IPS-NIHi7 (cell line): ENCODE measurements at regions not wholly inside any gene's neighbourhood (a gene's known extent, or its start where the extent isn't known, plus 50 kb on each side); places are given as distances from the start of the nearest gene placed in this dataset.
A peak's percentile ranks its signal among the peaks of the same experiment; 100 is the strongest.

ENCODE experiments used
- DNase-seq: peaks from one replicate; pipeline ENCODE4 v3.0.0; 2012; ENCODE audit warnings: mixed read lengths; ENCODE audit errors: extremely low spot score

- DNase-seq, result no peak
Observed at GRCh38 chr18:11268741-11269233, 119.4 kb upstream of the PIEZO2 start.

DNA sequence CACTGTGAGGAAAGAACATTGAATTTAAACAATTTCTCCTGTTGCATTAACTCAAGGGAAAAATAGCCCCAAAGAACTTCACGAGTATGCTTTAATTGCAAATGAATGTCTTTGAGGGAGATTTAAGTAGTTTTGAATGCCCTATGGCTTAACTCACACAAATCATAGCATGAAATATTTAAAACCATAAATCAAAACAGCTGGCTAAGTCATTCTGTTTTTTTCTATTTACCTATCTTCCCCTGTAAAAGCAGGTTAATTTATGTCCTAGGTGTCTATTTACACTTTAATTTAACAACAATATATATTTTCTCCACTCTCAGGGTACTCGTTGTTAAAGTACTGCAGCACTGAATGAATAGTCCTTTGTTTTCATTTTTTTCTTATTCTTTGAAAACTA is 118.8 kb upstream of the PIEZO2 start:
- DNase-seq, result no peak

DNA sequence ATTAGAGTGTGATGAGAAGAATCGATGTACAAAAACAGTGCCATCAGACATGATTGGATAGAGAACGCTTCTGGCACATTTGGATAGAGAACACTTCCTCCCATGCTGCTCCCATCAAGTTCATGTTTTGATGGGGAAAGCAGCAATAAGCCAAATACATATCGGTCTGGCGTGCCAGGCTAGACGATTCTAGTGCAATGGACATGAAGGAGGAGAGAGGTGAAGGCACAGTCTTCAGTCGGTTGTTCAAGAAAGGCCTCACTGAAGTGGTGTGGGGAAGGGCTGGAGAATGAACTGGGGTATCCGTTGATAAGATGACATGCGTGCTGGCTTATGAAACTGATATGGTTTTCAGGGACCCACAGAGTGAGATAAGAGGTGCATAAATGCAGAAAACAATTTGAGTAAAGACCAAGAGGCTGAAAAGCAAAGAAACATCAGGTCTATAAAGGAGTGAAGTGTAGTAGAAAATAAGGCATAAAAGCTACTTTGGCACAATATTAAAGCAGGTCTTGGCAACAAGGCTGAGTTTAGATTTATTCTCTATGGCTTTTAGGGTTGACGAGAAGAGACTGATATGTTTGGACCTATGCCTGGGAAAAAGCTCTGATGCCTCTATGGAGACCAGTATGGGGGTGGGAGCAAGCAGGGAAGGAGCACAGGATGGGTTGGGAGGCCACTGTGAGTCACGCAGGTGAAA is 117.6 kb upstream of the PIEZO2 start:
- no peak for DNase-seq

DNA sequence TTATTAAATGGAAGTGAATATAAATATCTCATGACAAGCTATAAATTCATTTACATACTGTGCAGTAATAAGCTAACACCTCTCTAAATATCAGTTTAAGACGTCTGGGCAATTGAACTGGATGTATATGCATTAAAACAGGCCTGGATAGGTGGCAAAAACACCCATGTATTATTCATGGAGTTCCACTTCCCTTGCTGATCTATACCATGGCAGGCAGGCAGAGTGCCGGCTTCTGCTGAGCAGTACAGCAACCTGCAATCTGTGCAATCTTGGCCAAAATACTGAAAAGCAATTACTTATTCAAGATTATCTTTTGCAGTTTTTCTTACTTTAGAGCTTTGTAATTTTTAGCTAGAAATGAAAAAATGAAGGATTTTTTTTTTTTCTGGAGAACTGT is 112.1 kb upstream of the PIEZO2 start:
- DNase-seq, result no peak

GRCh38 chr18:11260961-11261461 is 111.6 kb upstream of the PIEZO2 start:
- peak; percentile 48 for DNase-seq

- no peak for DNase-seq
Observed at GRCh38 chr18:11259469-11260150, 110.2 kb upstream of the PIEZO2 start.

DNA sequence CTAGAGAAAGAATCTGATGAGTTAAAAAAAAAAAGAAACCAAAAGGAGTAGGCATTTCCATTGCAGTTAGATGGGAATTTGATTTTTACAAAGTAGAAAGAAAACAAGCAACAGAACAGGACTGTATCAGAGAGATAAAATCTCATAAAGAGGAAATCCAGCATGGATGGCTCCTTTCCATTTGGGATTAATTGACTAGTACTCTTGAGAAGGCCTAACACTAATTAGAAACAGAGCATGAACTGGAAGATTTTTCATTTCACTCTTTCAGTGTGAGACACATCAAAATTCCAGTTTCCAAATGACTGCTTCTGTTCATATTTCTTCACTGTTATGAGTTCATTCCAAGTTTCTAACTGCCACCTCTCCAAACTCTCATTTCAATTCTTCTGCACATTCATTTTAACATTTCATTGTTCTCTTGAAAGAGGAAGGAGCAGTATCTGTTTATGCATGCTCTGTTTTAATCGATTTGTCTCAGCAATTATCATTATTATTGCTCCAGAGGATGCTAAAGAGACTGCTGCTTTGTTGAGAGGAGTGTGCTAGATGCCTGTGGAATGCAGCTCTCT is 108.8 kb upstream of the PIEZO2 start:
- DNase-seq, result no peak

DNA sequence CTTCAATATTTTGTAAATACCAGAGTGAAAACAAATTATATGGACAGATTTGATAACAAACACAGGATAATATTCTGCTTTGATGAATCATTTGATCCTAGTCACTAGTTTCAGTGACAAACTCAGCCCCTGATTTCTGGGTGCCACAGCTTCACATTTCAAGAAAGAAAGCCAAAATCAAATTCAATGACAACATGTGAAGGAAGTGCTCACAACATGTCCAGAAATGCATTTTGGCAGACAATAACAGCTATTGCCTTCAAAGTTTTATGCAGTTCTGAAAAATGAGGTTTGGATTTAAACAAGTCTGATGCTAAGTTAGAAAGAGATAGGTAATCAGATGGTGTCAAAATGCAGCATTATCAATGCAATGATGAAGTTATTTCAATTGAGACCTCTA is 106.9 kb upstream of the PIEZO2 start:
- no peak for DNase-seq

DNA sequence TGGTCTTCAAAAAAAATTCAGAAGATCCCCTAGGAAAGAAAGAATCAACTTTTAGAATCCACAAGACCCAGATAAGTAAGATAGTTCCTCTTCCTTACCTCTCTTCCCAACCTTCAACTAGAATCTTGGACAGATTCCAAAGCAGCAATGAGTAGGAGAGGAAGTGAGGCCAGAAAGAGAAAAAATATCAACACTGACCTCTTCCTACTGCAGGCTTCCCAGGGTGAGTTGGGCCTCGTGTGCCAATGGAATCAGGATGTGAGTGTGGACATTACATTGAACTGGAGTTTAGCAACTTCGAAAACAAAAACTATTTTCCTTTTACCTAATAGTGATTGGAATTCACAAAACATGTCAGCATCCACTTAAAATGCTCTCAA is 102.5 kb upstream of the PIEZO2 start:
- DNase-seq, result no peak

DNA sequence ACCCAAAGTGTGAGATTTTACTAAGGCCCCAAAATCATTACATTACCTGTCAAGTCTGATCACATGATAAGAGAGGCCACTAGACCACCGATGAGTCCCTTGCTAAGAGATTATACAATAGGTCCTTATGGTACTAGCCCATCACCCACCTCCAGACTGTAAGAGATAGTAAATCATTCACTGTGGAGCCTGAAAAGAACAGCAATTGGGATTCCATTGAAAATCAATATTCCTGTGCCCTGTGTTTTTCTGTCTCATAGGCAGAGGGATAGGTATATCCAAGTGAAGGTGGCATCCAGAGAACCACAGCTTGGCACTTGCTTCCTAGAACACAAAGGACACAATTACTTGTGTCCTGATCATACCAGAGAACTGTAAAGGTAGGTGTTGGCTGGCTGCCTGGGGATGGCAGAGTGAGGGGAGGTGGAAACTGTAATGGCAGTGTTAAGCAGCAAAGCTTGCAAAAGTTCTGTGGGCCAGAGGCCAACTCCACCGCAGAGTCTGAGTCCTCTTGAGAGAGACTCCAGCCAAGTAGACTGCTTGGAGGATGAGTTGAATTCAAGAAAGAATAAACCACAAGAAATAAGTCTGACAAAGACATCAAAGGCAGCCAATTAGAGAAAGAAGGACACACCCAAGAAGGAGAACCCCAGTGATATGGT is 102.0 kb upstream of the PIEZO2 start:
- no peak for DNase-seq

DNA sequence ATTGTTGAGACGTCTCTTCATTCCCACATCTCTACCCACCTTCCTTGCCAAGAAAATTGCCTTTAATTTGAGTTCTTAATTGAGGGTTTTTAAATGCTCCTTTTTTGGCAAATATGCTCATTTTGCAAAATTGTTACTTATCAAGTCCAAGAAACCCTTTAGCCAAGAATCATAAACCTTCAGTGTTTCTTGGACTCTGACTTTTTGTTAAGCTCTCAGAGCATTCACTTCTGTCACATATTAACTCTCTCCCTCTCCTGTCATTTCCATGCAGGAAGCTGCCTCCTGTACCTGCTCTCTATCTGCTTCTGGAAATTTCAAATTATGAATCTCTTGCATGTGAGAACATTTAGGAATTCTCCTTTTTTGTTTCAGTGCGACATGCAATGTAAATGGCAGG is 100.0 kb upstream of the PIEZO2 start:
- DNase-seq, result no peak

- DNase-seq, result no peak
Observed at GRCh38 chr18:11247381-11247970, 98.1 kb upstream of the PIEZO2 start.

DNA sequence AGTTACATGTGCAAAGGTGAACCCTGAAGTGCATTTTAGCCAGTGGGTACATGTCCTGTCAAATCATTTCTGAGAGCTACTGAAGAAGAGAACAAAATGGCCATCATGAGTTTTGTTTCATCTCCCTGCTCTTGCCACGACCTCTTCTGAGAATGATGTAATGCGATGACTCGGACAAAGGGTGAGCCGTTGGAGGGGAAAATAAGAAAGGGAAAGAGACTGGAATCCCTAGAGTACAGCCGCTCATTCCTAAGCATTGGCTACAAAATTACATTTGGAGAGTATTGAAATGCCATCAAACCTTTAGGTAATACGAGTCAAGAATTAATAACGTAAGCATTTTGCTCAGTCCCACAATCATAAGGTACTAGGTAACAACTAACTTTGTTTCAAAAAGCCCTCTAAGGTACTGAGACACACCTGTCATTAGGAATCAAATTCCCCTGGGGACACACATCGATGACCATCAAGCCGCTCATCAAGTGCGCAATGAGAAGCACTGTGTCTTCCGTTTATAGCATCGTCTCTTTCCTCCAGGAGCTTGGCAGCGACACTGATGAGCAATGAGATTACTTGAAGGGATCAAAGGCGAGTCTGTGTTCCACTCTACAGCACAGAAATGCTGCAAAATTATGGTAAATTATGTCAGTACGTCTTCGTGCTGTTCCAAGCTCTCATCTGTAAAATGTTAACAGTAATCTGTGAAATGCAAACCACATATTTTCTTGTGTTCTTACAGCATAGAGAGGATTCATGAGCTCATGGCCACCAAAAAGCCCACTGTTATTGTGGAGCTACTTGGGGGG is 97.3 kb upstream of the PIEZO2 start:
- DNase-seq, result no peak

DNA sequence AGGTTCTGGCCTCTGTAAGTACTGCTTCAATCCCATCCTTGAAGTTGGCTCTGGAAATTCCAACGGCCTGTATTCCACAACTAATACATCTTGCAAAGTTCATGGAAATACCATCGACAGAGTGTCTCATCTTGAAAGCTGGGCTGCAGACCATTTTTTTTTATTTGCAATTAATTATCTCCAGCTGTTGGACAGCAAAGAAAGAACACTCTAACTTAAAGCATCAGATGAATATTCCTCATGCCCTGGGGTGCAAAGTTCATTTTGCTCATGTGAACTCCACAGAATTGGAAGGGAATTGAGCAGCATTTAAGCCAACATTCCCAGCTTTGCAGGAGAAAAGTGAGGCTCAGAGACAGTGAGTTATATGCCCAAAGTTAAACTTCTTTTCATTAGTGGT is 96.5 kb upstream of the PIEZO2 start:
- DNase-seq, result no peak

DNA sequence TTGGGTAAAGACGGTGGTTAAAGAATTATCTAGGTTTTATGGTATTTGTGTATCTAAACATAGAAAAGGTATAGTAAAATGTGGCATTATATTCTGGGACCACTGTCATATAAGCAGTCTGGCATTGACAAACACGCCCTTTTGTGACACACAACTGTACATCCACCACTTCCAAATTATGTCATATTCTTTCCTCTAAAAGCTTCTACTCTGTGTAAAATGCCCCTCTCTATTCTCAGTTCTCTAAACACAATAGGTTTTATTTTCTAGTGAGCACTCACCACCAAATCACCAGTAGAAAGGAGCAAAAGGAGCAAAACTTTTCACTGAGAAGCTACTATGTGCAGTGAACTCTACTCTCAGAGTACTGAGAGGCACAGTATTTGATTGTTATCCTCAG is 88.1 kb upstream of the PIEZO2 start:
- DNase-seq, result no peak

DNA sequence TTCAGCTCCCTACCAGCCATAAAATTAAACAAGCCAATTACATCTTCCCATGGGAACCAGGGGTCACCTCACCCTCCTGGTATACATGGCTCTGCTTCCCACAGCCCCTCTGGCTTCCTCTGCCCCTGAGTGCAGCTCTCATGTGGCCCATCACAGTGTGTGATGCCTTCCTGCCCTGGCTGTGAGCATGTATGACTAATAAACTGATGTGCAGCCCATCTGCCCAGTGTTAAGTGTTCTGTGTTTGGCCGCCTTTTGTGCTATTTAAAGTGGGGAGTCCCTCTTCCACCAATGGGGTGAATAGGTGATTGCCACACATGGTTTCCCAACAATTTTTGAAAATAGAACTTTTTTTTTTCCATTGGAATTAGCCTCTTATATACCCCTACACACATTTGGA is 87.7 kb upstream of the PIEZO2 start:
- no peak for DNase-seq

GRCh38 chr18:11224153-11224552 is 74.8 kb upstream of the PIEZO2 start:
- no peak for DNase-seq

DNA sequence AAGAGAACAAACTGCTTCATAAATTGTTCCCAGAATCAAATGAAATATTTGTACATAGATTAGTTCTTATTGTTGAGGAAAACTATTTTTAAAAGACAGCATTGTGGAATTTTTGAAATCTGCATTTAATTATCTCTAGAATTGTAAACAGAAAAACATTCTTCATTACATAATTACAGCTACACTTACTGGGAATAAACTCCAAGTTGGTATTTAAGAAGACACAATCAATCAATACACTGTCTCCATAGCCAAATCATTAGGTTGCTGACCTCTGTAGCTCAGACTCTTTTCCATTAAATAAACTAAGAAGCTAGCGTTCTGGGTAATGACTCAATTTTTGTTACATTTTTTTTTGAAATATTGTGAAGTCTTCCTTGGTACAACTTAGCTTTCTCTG is 70.2 kb upstream of the PIEZO2 start:
- no peak for DNase-seq

- DNase-seq, result no peak
Observed at GRCh38 chr18:11215216-11215615, 65.8 kb upstream of the PIEZO2 start.

GRCh38 chr18:11204020-11204419 is 54.7 kb upstream of the PIEZO2 start:
- no peak for DNase-seq

DNA sequence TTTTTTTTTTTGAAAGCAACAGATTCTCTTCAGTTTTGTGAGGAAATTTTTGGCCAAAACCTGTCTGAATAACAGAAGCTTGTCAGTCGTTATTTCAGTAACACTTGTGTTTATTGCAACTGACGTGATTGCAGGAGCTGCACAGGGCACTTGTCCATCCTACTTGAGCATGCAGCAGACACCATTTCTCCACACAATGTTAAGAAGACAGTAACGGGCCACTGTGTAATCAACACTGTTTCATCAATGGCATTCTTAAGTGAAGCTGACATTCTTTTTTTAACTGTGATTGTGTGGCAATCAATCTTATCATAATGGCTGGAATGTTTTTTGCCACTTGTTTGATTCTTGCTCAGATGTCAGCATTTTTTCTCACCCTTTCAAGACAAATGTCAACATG is 50.1 kb upstream of the PIEZO2 start:
- DNase-seq, result no peak
